T-cell (primary cell): ENCODE measurements at regions not wholly inside any gene's neighbourhood (a gene's known extent, or its start where the extent isn't known, plus 50 kb on each side); places are given as distances from the start of the nearest gene placed in this dataset.

Experiments used
- ATAC-seq, 4 experiments: fragments of 200-7000 bp in 3 of 4; fragments of 150-1000 bp in 1 of 4; cut with Tn5 transposase; replicated peaks in 1 of 4; 1 replicate in 3 of 4; 2 replicates in 1 of 4; pipeline ENCODE4 v1.10.0; 2021; ENCODE audit warnings: moderate library complexity in 3 of 4, mild to moderate bottlenecking in 2 of 4, moderate number of reproducible peaks in 1 of 4
- CTCF ChIA-PET, 2 donors: fragments of 300-600 bp; sonication (Branson Sonifier 250); formaldehyde crosslinking; loops; one replicate each; lab custom pipeline; 2022; ENCODE audit warnings: antibody characterized with exemption in 2 of 2; lab: Charles Lee
- POLR2A ChIA-PET, 2 donors: fragments of 300-600 bp; sonication (Branson Sonifier 250); formaldehyde crosslinking; loops; one replicate each; lab custom pipeline; 2022; ENCODE audit warnings: antibody characterized with exemption in 2 of 2; lab: Charles Lee
- DNase-seq, 35 experiments: peaks; one replicate each; pipeline versions ENCODE4 v3.0.0 to v3.0.0-alpha.2; 2013 to 2023
- H3K27ac ChIP-seq: one replicate; pipeline ENCODE4 v1.5.1; 2013; ENCODE audit warnings: low read length
- H3K27me3 ChIP-seq, 2 experiments: replicated peaks in 1 of 2; 1 replicate in 1 of 2; 2 replicates in 1 of 2; pipeline versions ENCODE4 v1.6.1 to v1.7.0; 2013; ENCODE audit warnings: low read length in 1 of 2, mixed read lengths in 1 of 2; ENCODE audit not compliant: control insufficient read depth in 2 of 2, insufficient read depth in 2 of 2; ENCODE audit errors: extremely low read depth in 1 of 2
- H3K36me3 ChIP-seq, 2 donors: 1 replicate in 1 of 2; 2 replicates in 1 of 2; pipeline versions ENCODE4 v1.6.1 to v1.7.0; 2013; ENCODE audit warnings: low read length in 1 of 2; ENCODE audit not compliant: control insufficient read depth in 2 of 2, insufficient read depth in 1 of 2; ENCODE audit errors: extremely low read depth in 1 of 2
- H3K4me1 ChIP-seq, 2 experiments: 1 replicate in 1 of 2; 2 replicates in 1 of 2; pipeline versions ENCODE4 v1.6.1 to v1.7.0; 2013; ENCODE audit warnings: low read length in 2 of 2, mixed read lengths in 1 of 2; ENCODE audit not compliant: insufficient read depth in 2 of 2, control insufficient read depth in 1 of 2; ENCODE audit errors: extremely low read depth in 1 of 2
- H3K4me3 ChIP-seq, 2 donors: 1 replicate in 1 of 2; 2 replicates in 1 of 2; pipeline versions ENCODE4 v1.5.1 to v1.7.0; 2013; ENCODE audit warnings: mild to moderate bottlenecking in 2 of 2, low read length in 1 of 2, moderate library complexity in 1 of 2; ENCODE audit not compliant: control insufficient read depth in 1 of 2; ENCODE audit errors: extremely low read depth in 1 of 2
- H3K9me3 ChIP-seq: 2 replicates; pipeline ENCODE4 v1.7.0; 2013
- H3K27ac Mint-ChIP-seq, 2 donors: one replicate each; pipeline ENCODE4 v1.8.0; 2020 to 2021; ENCODE audit warnings: mild to moderate bottlenecking in 2 of 2, mixed read lengths in 2 of 2
- H3K27me3 Mint-ChIP-seq, 2 donors: one replicate each; pipeline ENCODE4 v1.8.0; 2021 to 2022; ENCODE audit warnings: mixed read lengths in 2 of 2
- H3K36me3 Mint-ChIP-seq: one replicate; pipeline ENCODE4 v1.8.0; 2021; ENCODE audit warnings: mixed read lengths
- H3K4me1 Mint-ChIP-seq, 3 donors: one replicate each; pipeline ENCODE4 v1.8.0; 2020 to 2022; ENCODE audit warnings: mixed read lengths in 3 of 3, mild to moderate bottlenecking in 1 of 3
- H3K4me3 Mint-ChIP-seq, 3 donors: one replicate each; pipeline ENCODE4 v1.8.0; 2020 to 2022; ENCODE audit warnings: mild to moderate bottlenecking in 3 of 3, mixed read lengths in 3 of 3, moderate library complexity in 3 of 3
- H3K9me3 Mint-ChIP-seq, 3 donors: one replicate each; pipeline ENCODE4 v1.8.0; 2020 to 2022; ENCODE audit warnings: mixed read lengths in 3 of 3
- WGBS: methylation state at CpG from one replicate; pipeline ENCODE4 v1.1.5; 2013; ENCODE audit warnings: missing lambda C conversion rate; ENCODE audit not compliant: insufficient coverage; 5-methylcytosine and 5-hydroxymethylcytosine counted together

DNA sequence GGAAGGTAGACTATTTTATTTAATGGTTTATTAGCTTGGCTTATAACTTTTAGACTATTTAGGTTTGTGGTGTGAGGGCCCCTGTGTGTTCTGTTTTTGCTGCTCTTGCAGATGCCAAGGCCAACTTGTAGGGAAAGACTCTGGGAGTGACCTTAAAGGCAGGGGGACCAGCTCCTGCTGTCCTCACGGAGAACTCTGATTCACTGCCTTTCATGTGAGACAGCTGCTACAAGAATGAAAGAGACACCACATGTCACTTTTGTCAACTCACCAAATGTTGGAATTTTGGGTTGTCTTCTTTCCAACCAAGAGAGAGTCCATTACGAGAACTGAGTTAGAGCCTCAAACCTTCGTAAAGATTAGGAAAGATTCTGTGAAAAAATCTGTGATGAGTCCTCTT is 258.3 kb upstream of the ADAMTSL1 start:
- Histone ChIP-seq H3K4me1 (no peaks in the 10 kb centered on the region), H3K27ac (no peak overlapping the region), H3K36me3 (no peaks in the 10 kb centered on the region), H3K4me3 (no peak overlapping the region), H3K9me3 (no peaks in the 10 kb centered on the region), H3K27me3 (no peaks in the 10 kb centered on the region)
- DNase-seq (no peak), ATAC-seq (no peak)
- H3K4me3 Mint-ChIP-seq: no peak overlapping the region
- H3K27me3 Mint-ChIP-seq: no peaks in the 10 kb centered on the region
- CTCF ChIA-PET: no interaction called here
- no peak overlapping the region for H3K27ac Mint-ChIP-seq
- H3K4me1 Mint-ChIP-seq: no peaks in the 10 kb centered on the region
- H3K9me3 Mint-ChIP-seq: peaks cover 0 to 4% (median 0%) of the 10 kb centered on the region in 3 donors
- H3K36me3 Mint-ChIP-seq: no peaks in the 10 kb centered on the region
- POLR2A ChIA-PET: no interaction called here
- no CpG with 5 or more reads among the region's 3 CpGs for WGBS

DNA sequence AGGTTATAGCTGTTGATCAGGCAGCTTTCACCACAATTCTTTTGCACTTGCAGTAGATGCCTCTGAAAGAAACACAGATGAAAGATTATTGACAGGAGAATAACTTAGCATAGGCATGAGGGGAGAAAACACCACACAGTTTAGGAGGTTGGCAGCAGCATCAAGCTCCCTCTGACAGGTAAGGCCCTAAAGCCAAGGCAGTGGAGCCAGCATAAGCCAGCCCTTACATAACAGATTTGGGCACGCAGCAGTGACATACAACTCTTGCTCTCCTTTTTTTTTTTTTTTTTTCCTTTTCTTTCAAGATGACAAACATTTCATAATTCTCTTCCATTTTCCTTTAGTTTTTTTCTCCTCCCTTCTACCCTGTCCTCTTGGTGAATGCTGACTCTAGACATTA is 257.6 kb upstream of the ADAMTSL1 start:
- Mint-ChIP-seq H3K27ac (no peak overlapping the region), H3K9me3 (peaks cover 0 to 4% (median 0%) of the 10 kb centered on the region in 3 donors), H3K27me3 (no peaks in the 10 kb centered on the region), H3K4me3 (no peak overlapping the region), H3K4me1 (no peaks in the 10 kb centered on the region), H3K36me3 (no peaks in the 10 kb centered on the region)
- ChIA-PET CTCF (no interaction called here), POLR2A (no interaction called here)
- no CpG with 5 or more reads among the region's 1 CpG for WGBS
- Histone ChIP-seq H3K4me1 (no peaks in the 10 kb centered on the region), H3K36me3 (no peaks in the 10 kb centered on the region), H3K27ac (no peak overlapping the region), H3K27me3 (no peaks in the 10 kb centered on the region), H3K9me3 (no peaks in the 10 kb centered on the region), H3K4me3 (no peak overlapping the region)
- ATAC-seq (no peak), DNase-seq (no peak)

DNA sequence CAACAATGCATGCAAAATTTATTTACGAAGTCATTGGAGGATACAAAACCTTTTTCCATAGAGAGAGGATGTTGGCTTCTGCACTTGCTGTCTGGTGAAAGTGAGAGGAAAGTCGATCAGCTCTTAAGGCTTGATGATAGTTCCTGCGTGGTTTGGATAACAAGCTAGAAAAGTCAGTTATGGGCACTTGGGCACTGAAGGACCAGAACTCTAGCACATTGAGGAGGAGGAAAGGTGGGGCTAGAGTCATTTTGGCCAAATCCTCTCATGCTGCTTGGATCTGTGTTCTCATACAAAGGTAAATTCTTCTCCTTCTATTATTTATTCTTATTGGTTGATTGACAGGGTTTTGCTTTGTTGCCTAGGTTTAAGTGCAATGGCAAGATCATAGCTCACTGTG is 245.9 kb upstream of the ADAMTSL1 start:
- DNase-seq: no peak
- ATAC-seq: no peak
- no peak overlapping the region for H3K27ac Mint-ChIP-seq
- H3K4me3 Mint-ChIP-seq: no peak overlapping the region
- Histone ChIP-seq H3K27ac (no peak overlapping the region), H3K4me1 (no peaks in the 10 kb centered on the region), H3K4me3 (no peak overlapping the region), H3K36me3 (no peaks in the 10 kb centered on the region), H3K27me3 (no peaks in the 10 kb centered on the region), H3K9me3 (no peaks in the 10 kb centered on the region)
- H3K9me3 Mint-ChIP-seq: peaks cover 0 to 7% (median 0%) of the 10 kb centered on the region in 3 donors
- POLR2A ChIA-PET: no interaction called here
- H3K27me3 Mint-ChIP-seq: peaks cover 0 to 18% of the 10 kb centered on the region in 2 donors
- WGBS: 89% methylated on average over 2 of the region's 3 CpGs
- H3K36me3 Mint-ChIP-seq: no peaks in the 10 kb centered on the region
- no peaks in the 10 kb centered on the region for H3K4me1 Mint-ChIP-seq
- CTCF ChIA-PET: interaction anchor here in 1 of 2 donors (0.6 kb wide), 1 partner anchor 27 kb away, joined by 3 read pairs; no protein-coding TSS in a partner anchor

DNA sequence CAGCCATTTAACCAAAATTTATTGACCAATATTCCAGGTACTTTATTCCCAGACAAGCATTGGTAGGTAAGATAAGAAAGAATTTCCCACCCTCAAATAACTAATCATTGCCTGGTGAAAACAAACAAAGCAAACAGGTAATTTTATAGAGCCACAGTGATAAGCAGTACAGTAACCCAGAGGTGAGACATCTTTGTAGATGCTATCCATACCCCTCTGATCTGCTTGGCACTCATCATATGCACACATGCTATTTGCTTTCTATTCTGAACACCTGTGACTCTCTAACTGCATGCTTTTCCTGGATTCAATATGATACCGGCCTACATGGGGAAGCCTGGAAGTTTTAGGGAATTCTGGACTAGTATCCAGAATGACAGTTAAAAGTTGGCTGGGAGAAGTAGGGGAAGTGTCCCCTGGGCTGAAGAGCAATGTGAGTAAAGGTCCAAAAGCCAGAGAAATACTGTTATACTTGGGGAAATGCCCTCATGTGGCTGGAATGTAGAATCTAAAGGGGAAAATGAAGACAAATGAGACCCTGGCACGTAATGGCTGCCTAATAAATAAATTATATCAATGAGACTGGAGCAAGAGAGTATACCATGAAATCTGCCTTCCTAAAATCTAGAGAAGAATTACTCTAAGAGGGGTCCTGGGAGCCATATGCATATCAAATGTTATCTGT is 243.8 kb upstream of the ADAMTSL1 start:
- Histone ChIP-seq H3K27me3 (no peaks in the 10 kb centered on the region), H3K4me1 (no peaks in the 10 kb centered on the region), H3K27ac (no peak overlapping the region), H3K4me3 (no peak overlapping the region), H3K36me3 (no peaks in the 10 kb centered on the region), H3K9me3 (no peaks in the 10 kb centered on the region)
- no peaks in the 10 kb centered on the region for H3K36me3 Mint-ChIP-seq
- ChIA-PET POLR2A (no interaction called here), CTCF (no interaction called here)
- H3K4me3 Mint-ChIP-seq: no peak overlapping the region
- peaks cover 3 to 27% of the 10 kb centered on the region in 2 donors for H3K27me3 Mint-ChIP-seq
- peaks cover 0 to 7% (median 0%) of the 10 kb centered on the region in 3 donors for H3K9me3 Mint-ChIP-seq
- DNase-seq (no peak), ATAC-seq (no peak)
- WGBS: 100% methylated on average over 1 of the region's 2 CpGs
- no peak overlapping the region for H3K27ac Mint-ChIP-seq
- H3K4me1 Mint-ChIP-seq: no peaks in the 10 kb centered on the region

DNA sequence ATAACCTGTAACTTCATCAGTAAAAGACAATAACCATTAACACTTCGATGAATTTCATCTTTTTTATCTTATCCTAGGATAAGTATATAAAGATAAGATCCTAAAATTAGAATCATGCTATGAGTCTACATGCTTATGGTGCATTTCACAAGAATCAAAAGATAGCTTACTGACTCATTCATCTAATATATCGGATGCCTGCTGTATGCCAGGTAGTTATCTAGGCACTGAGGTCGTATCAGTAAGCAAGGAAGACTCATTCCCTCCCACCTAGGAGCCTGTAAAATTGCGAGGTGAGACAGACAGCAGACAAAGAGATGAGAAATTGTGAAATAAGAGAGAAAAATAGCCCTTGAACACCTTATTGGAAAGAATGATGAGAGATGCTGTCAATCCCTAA is 240.6 kb upstream of the ADAMTSL1 start:
- WGBS: no CpG with 5 or more reads among the region's 4 CpGs
- ChIA-PET CTCF (no interaction called here), POLR2A (no interaction called here)
- ATAC-seq: no peak
- H3K36me3 ChIP-seq: no peaks in the 10 kb centered on the region
- Mint-ChIP-seq H3K9me3 (peaks cover 0 to 7% (median 0%) of the 10 kb centered on the region in 3 donors), H3K4me1 (no peaks in the 10 kb centered on the region), H3K4me3 (no peak overlapping the region), H3K36me3 (no peaks in the 10 kb centered on the region), H3K27me3 (peaks cover 3 to 31% of the 10 kb centered on the region in 2 donors), H3K27ac (no peak overlapping the region)
- peaks cover 0 to 3% of the 10 kb centered on the region in 2 experiments for H3K27me3 ChIP-seq
- H3K4me3 ChIP-seq: no peak overlapping the region
- H3K9me3 ChIP-seq: no peaks in the 10 kb centered on the region
- no peak for DNase-seq
- H3K4me1 ChIP-seq: no peaks in the 10 kb centered on the region
- no peak overlapping the region for H3K27ac ChIP-seq

DNA sequence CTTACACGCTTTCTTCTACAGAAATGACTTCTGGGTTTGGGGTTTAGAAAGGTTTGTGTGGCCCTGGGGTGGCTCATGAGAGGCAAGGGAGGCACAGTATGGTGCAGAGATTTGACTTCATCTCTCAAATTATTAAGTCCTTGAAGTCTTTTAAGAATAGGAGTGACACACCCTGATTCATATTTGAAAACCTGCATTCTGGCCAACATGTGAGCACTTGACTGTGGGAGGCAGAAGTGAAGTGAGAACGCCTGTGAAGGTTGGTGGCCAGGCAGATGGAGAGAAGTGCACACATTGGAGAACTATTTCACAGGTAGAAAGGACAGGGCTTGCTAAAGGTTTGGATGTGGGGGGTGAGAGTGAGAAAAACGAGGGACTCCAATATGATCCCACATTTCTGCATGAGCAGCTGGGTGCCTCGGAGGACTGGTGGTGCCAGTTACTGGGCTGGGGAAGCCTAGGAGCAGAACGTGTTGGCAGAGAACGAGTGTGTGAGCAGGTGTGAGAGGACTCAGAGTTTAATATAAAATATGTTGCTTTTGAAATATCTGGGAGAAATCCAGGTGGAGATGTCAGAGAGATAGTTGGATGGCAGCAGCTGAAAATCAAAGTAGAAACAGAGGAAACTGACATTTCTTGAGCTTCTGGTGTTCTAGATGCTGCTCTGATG is 240.0 kb upstream of the ADAMTSL1 start:
- Histone ChIP-seq H3K4me3 (no peak overlapping the region), H3K27me3 (peaks cover 0 to 3% of the 10 kb centered on the region in 2 experiments), H3K27ac (no peak overlapping the region), H3K9me3 (no peaks in the 10 kb centered on the region), H3K4me1 (no peaks in the 10 kb centered on the region), H3K36me3 (no peaks in the 10 kb centered on the region)
- Mint-ChIP-seq H3K9me3 (peaks cover 0 to 7% (median 0%) of the 10 kb centered on the region in 3 donors), H3K4me3 (no peak overlapping the region), H3K27me3 (peaks cover 3 to 29% of the 10 kb centered on the region in 2 donors), H3K36me3 (no peaks in the 10 kb centered on the region), H3K27ac (no peak overlapping the region), H3K4me1 (no peaks in the 10 kb centered on the region)
- WGBS: 55% methylated on average over 4 of the region's 6 CpGs
- ATAC-seq (no peak), DNase-seq (no peak)
- ChIA-PET CTCF (no interaction called here), POLR2A (no interaction called here)
